GM12878 (cell line): ENCODE measurements at regions not wholly inside any gene's neighbourhood (a gene's known extent, or its start where the extent isn't known, plus 50 kb on each side); places are given as distances from the start of the nearest gene placed in this dataset.

Experiments
- ATAC-seq: fragments of 200-7000 bp; cut with Tn5 transposase; 3 replicates; pipeline ENCODE4 v1.9.1; 2020; ENCODE audit warnings: mild to moderate bottlenecking, moderate library complexity
- BruUV-seq: library from RNA; stranded (reverse); fragments of 400-500 nt; replicated peaks from 2 replicates; lab custom pipeline; 2021; lab: Mats Ljungman, UMichigan
- CTCF ChIA-PET: fragments of 300-600 bp; sonication (Branson Sonifier 250); formaldehyde crosslinking; extraction: SDS; loops from one replicate; lab custom pipeline; 2021; ENCODE audit warnings: inconsistent platforms; lab: Yijun Ruan, JAX
- POLR2A ChIA-PET: fragments of 350-600 bp; formaldehyde crosslinking; extraction: SDS; loops from one replicate; lab custom pipeline; 2021; ENCODE audit warnings: inconsistent platforms; lab: Charles Lee
- RAD21 ChIA-PET: fragments of 300-600 bp; sonication (Branson Sonifier 250); formaldehyde crosslinking; loops from one replicate; lab custom pipeline; 2023; ENCODE audit warnings: antibody characterized with exemption; ENCODE audit not compliant: unreplicated experiment; lab: Charles Lee
- SMC1A ChIA-PET: fragments of 300-600 bp; sonication (Branson Sonifier 250); formaldehyde crosslinking; loops from one replicate; lab custom pipeline; 2023; ENCODE audit not compliant: unreplicated experiment, uncharacterized antibody; lab: Charles Lee
- DNase-seq: peaks from one replicate; pipeline ENCODE4 v3.0.0-alpha.2; 2011; ENCODE audit warnings: low read depth, low spot score
- FAIRE-seq: peaks from 3 replicates; lab custom pipeline; 2011; peaks lifted over from hg19 to GRCh38; lab: Jason Lieb, UNC
- H2AFZ ChIP-seq: 2 replicates; pipeline ENCODE4 v1.6.0; 2011; ENCODE audit warnings: low read depth, low read length, control low read depth; ENCODE audit not compliant: control insufficient read depth
- H3K27ac ChIP-seq: 2 replicates; pipeline ENCODE4 v1.5.1; 2011; ENCODE audit warnings: control low read depth; ENCODE audit not compliant: control insufficient read depth, insufficient read depth
- H3K27me3 ChIP-seq, 2 experiments: replicated peaks in 1 of 2; 2 replicates each; pipeline versions ENCODE4 v1.6.0 to v1.6.1; 2011; ENCODE audit warnings: low read length in 1 of 2; ENCODE audit not compliant: control insufficient read depth in 2 of 2, insufficient read depth in 2 of 2
- H3K36me3 ChIP-seq, 2 experiments: 2 replicates each; pipeline ENCODE4 v1.5.1; 2011; ENCODE audit warnings: low read length in 1 of 2; ENCODE audit not compliant: control insufficient read depth in 2 of 2, insufficient read depth in 2 of 2
- H3K4me1 ChIP-seq: 2 replicates; pipeline ENCODE4 v1.6.1; 2011; ENCODE audit warnings: mild to moderate bottlenecking, low read length, moderate library complexity, mixed read lengths; ENCODE audit not compliant: control insufficient read depth, insufficient read depth
- H3K4me2 ChIP-seq: 2 replicates; pipeline ENCODE4 v1.6.0; 2011; ENCODE audit warnings: control low read depth; ENCODE audit not compliant: control insufficient read depth, insufficient read depth
- H3K4me3 ChIP-seq: fragments of 200-600 bp; sonication (generic); 2 replicates; pipeline ENCODE4 v1.5.1; 2016
- H3K79me2 ChIP-seq: 2 replicates; pipeline ENCODE4 v1.6.0; 2011; ENCODE audit warnings: low read length; ENCODE audit not compliant: control insufficient read depth, insufficient read depth
- H3K9ac ChIP-seq: 2 replicates; pipeline ENCODE4 v1.8.0; 2011; ENCODE audit warnings: low read length, control low read depth, mixed read lengths; ENCODE audit not compliant: control insufficient read depth, insufficient read depth
- H3K9me3 ChIP-seq: replicated peaks from 3 replicates; pipeline ENCODE4 v1.5.1; 2011; ENCODE audit warnings: mild to moderate bottlenecking, low read length; ENCODE audit not compliant: control insufficient read depth, insufficient read depth
- H4K20me1 ChIP-seq: 2 replicates; pipeline ENCODE4 v1.6.0; 2011; ENCODE audit not compliant: control insufficient read depth, insufficient read depth
- ATF7 ChIP-seq: fragments of 450-650 bp; IDR thresholded peaks from 2 replicates; pipeline ENCODE4 v1.6.1; 2016; ENCODE audit warnings: low read depth, mild to moderate bottlenecking
- BCLAF1 ChIP-seq: fragments of 450-650 bp; IDR thresholded peaks from 2 replicates; pipeline ENCODE4 v1.6.1; 2017; ENCODE audit warnings: antibody characterized with exemption, mild to moderate bottlenecking, moderate library complexity
- KLF5 ChIP-seq: fragments of 450-650 bp; IDR thresholded peaks from 2 replicates; pipeline ENCODE4 v1.6.1; 2014; ENCODE audit warnings: mild to moderate bottlenecking; ENCODE audit not compliant: partially characterized antibody
- LARP7 ChIP-seq: fragments of 450-650 bp; IDR thresholded peaks from 2 replicates; pipeline ENCODE4 v1.6.1; 2017; ENCODE audit warnings: mild to moderate bottlenecking
- MTA2 ChIP-seq: fragments of 450-650 bp; IDR thresholded peaks from 2 replicates; pipeline ENCODE4 v1.6.1; 2016; ENCODE audit warnings: low read depth, mild to moderate bottlenecking, moderate library complexity
- POLR2AphosphoS5 ChIP-seq: IDR thresholded peaks from 2 replicates; pipeline ENCODE4 v1.6.1; 2011; ENCODE audit warnings: mild to moderate bottlenecking, low read length, inconsistent platforms
- TCF7 ChIP-seq: IDR thresholded peaks from 2 replicates; pipeline ENCODE4 v1.6.1; 2014; ENCODE audit warnings: antibody characterized with exemption, borderline replicate concordance
- USF1 ChIP-seq: IDR thresholded peaks from 2 replicates; pipeline ENCODE4 v1.6.1; 2011; ENCODE audit warnings: borderline replicate concordance, low read depth, mild to moderate bottlenecking, moderate library complexity, mixed read lengths, low read length; ENCODE audit not compliant: insufficient read depth; ENCODE audit errors: extremely low read length
- WRNIP1 ChIP-seq: IDR thresholded peaks from 2 replicates; pipeline ENCODE4 v1.6.1; 2011; ENCODE audit warnings: low read depth, low read length, improper control_type of control experiment, borderline replicate concordance
- ZNF592 ChIP-seq: fragments of 450-650 bp; IDR thresholded peaks from 2 replicates; pipeline ENCODE4 v1.6.1; 2017; ENCODE audit warnings: mild to moderate bottlenecking, moderate library complexity
- WGBS: methylation state at CpG from one replicate; pipeline ENCODE4 v1.1.6; 2016; ENCODE audit warnings: low lambda C conversion rate; ENCODE audit not compliant: insufficient replicate concordance, insufficient coverage; ENCODE audit errors: missing lambda C conversion rate; 5-methylcytosine and 5-hydroxymethylcytosine counted together
- in situ Hi-C: fragments of 300-500 bp; cut with MboI; formaldehyde crosslinking; loops from 9 replicates; pipeline ENCODE4 v1.14.3; 2018; ENCODE audit warnings: mixed read lengths
- intact Hi-C: fragments of 100-400 bp; cut with micrococcal nuclease; formaldehyde crosslinking; loops from one replicate; pipeline ENCODE4 v1.14.2; 2022; ENCODE audit not compliant: unreplicated experiment

- BruUV-seq = no TSS peak
- H3K9me3 ChIP-seq = no peaks in the 10 kb centered on the region
- SMC1A ChIA-PET = no interaction called here
- ATAC-seq = no peak
- H4K20me1 ChIP-seq = no peaks in the 10 kb centered on the region
- no peak overlapping the region for H3K4me3 ChIP-seq
- intact Hi-C loops = no loop called here
- FAIRE-seq = no peak
- no peaks in the 10 kb centered on the region for H3K4me1 ChIP-seq
- H3K4me2 ChIP-seq = no peak overlapping the region
- 0% methylated on average over 2 of the region's 2 CpGs for WGBS
- H3K27me3 ChIP-seq = no peaks in the 10 kb centered on the region
- H3K79me2 ChIP-seq = no peaks in the 10 kb centered on the region
- H3K27ac ChIP-seq = no peak overlapping the region
- H3K9ac ChIP-seq = no peak overlapping the region
- RAD21 ChIA-PET = no interaction called here
- in situ Hi-C loops = no loop called here
- POLR2A ChIA-PET = no interaction called here
- CTCF ChIA-PET = no interaction called here
- no peaks in the 10 kb centered on the region for H3K36me3 ChIP-seq
- H2AFZ ChIP-seq = no peak overlapping the region
- no peak for TF ChIP-seq WRNIP1
- no peak for TF ChIP-seq ATF7
- no peak for TF ChIP-seq USF1
- TF ChIP-seq TCF7 = no peak
- TF ChIP-seq POLR2AphosphoS5 = no peak
- no peak for DNase-seq
These were observed 354.0 kb upstream of the NRP1 start for GRCh38 chr10:33688506-33688905.

GRCh38 chr10:33684211-33684611, 349.7 kb upstream of the NRP1 start:
- H2AFZ ChIP-seq = no peak overlapping the region
- RAD21 ChIA-PET = no interaction called here
- no peaks in the 10 kb centered on the region for H3K9me3 ChIP-seq
- DNase-seq (no peak), FAIRE-seq (no peak), ATAC-seq (no peak)
- CTCF ChIA-PET = no interaction called here
- H4K20me1 ChIP-seq = no peaks in the 10 kb centered on the region
- TF ChIP-seq ZNF592 = no peak
- TF ChIP-seq KLF5 = no peak
- TF ChIP-seq LARP7 = no peak
- no peak for TF ChIP-seq MTA2
- no peak for TF ChIP-seq BCLAF1
- POLR2A ChIA-PET = no interaction called here
- in situ Hi-C loops (no loop called here), intact Hi-C loops (no loop called here)
- H3K4me2 ChIP-seq = no peak overlapping the region
- H3K79me2 ChIP-seq = no peaks in the 10 kb centered on the region
- H3K4me3 ChIP-seq = no peak overlapping the region
- no peaks in the 10 kb centered on the region for H3K27me3 ChIP-seq
- no peak overlapping the region for H3K27ac ChIP-seq
- no peaks in the 10 kb centered on the region for H3K4me1 ChIP-seq
- no TSS peak for BruUV-seq
- H3K36me3 ChIP-seq = no peaks in the 10 kb centered on the region
- SMC1A ChIA-PET = no interaction called here
- 53% methylated on average over 2 of the region's 2 CpGs for WGBS
- no peak overlapping the region for H3K9ac ChIP-seq
